H9 (cell line): ENCODE measurements at regions not wholly inside any gene's neighbourhood (a gene's known extent, or its start where the extent isn't known, plus 50 kb on each side); places are given as distances from the start of the nearest gene placed in this dataset.
A peak's percentile ranks its signal among the peaks of the same experiment; 100 is the strongest.
"Not testable (repeated sequence)": the region's sequence is repeated elsewhere in the genome, so short reads cannot be mapped to it uniquely, and the experiment has no call there.

Source experiments
- DNase-seq: peaks from one replicate; pipeline ENCODE4 v3.0.0-alpha.2; 2017
- H2AFZ ChIP-seq: one replicate; pipeline ENCODE4 v1.6.1; 2013; ENCODE audit warnings: mild to moderate bottlenecking, low read length, control low read depth, moderate library complexity
- H2AK5ac ChIP-seq: 2 replicates; pipeline ENCODE4 v1.6.1; 2013; ENCODE audit warnings: low read length, control low read depth, mixed read lengths; ENCODE audit not compliant: insufficient read length
- H2BK120ac ChIP-seq: one replicate; pipeline ENCODE4 v1.6.1; 2013; ENCODE audit warnings: low read depth, mild to moderate bottlenecking, low read length, control low read depth, inconsistent platforms; ENCODE audit not compliant: poor library complexity, severe bottlenecking
- H2BK12ac ChIP-seq: 2 replicates; pipeline ENCODE4 v1.6.1; 2013; ENCODE audit warnings: low read length, control low read depth, mixed read lengths, low read depth; ENCODE audit not compliant: insufficient read length
- H2BK15ac ChIP-seq: 2 replicates; pipeline ENCODE4 v1.6.1; 2013; ENCODE audit warnings: low read depth, low read length, control low read depth
- H2BK20ac ChIP-seq: one replicate; pipeline ENCODE4 v1.6.1; 2013; ENCODE audit warnings: low read depth, mild to moderate bottlenecking, low read length, control low read depth, inconsistent platforms; ENCODE audit not compliant: poor library complexity, severe bottlenecking
- H2BK5ac ChIP-seq: 2 replicates; pipeline ENCODE4 v1.6.1; 2013; ENCODE audit warnings: low read length, control low read depth, mixed read lengths; ENCODE audit not compliant: insufficient read length
- H3K14ac ChIP-seq: 2 replicates; pipeline ENCODE4 v1.6.1; 2013; ENCODE audit warnings: low read length, control low read depth; ENCODE audit not compliant: insufficient read depth
- H3K18ac ChIP-seq: 2 replicates; pipeline ENCODE4 v1.6.1; 2013; ENCODE audit warnings: low read depth, mild to moderate bottlenecking, mixed read lengths, low read length, control low read depth; ENCODE audit not compliant: insufficient read length
- H3K23ac ChIP-seq: 2 replicates; pipeline ENCODE4 v1.6.1; 2013; ENCODE audit warnings: low read length, control low read depth, mixed read lengths, low read depth; ENCODE audit not compliant: insufficient read length
- H3K23me2 ChIP-seq: 2 replicates; pipeline ENCODE4 v1.6.1; 2013; ENCODE audit warnings: low read depth, mild to moderate bottlenecking, mixed read lengths, low read length, control low read depth; ENCODE audit not compliant: insufficient read length, poor library complexity, severe bottlenecking
- H3K27ac ChIP-seq: 2 replicates; pipeline ENCODE4 v1.5.1; 2013; ENCODE audit warnings: low read length, control low read depth, mixed read lengths, low read depth; ENCODE audit not compliant: insufficient read length
- H3K27me3 ChIP-seq: 2 replicates; pipeline ENCODE4 v1.6.1; 2013; ENCODE audit warnings: low read length, control low read depth, inconsistent platforms; ENCODE audit not compliant: insufficient read depth
- H3K4ac ChIP-seq: 2 replicates; pipeline ENCODE4 v1.6.1; 2013; ENCODE audit warnings: low read depth, mild to moderate bottlenecking, control low read depth, inconsistent platforms, low read length, moderate library complexity
- H3K4me1 ChIP-seq: 2 replicates; pipeline ENCODE4 v1.6.1; 2013; ENCODE audit warnings: low read length, control low read depth, inconsistent platforms; ENCODE audit not compliant: insufficient read depth
- H3K4me2 ChIP-seq: 2 replicates; pipeline ENCODE4 v1.6.1; 2013; ENCODE audit warnings: low read length, control low read depth, mixed read lengths; ENCODE audit not compliant: insufficient read length, insufficient read depth
- H3K56ac ChIP-seq: 2 replicates; pipeline ENCODE4 v1.6.1; 2013; ENCODE audit warnings: low read depth, mild to moderate bottlenecking, mixed read lengths, low read length, control low read depth; ENCODE audit not compliant: insufficient read length
- H3K79me1 ChIP-seq: 2 replicates; pipeline ENCODE4 v1.6.1; 2013; ENCODE audit warnings: low read depth, mild to moderate bottlenecking, moderate library complexity, low read length, control low read depth, inconsistent platforms; ENCODE audit not compliant: insufficient read depth, poor library complexity, severe bottlenecking
- H3K79me2 ChIP-seq: 2 replicates; pipeline ENCODE4 v1.6.1; 2013; ENCODE audit warnings: low read length, control low read depth, inconsistent platforms; ENCODE audit not compliant: insufficient read depth
- H3K9ac ChIP-seq: 2 replicates; pipeline ENCODE4 v1.6.1; 2013; ENCODE audit warnings: low read length, control low read depth, mixed read lengths; ENCODE audit not compliant: insufficient read length; ENCODE audit errors: extremely low read depth
- H3K9me3 ChIP-seq: one replicate; pipeline ENCODE4 v1.6.1; 2013; ENCODE audit warnings: low read depth, low read length, inconsistent platforms; ENCODE audit not compliant: control insufficient read depth
- H3T11ph ChIP-seq: one replicate; pipeline ENCODE4 v1.6.1; 2013; ENCODE audit warnings: mild to moderate bottlenecking, low read length, control low read depth, inconsistent platforms
- H4K20me1 ChIP-seq: one replicate; pipeline ENCODE4 v1.6.1; 2013; ENCODE audit not compliant: control insufficient read depth, insufficient read length, insufficient read depth
- H4K5ac ChIP-seq: 2 replicates; pipeline ENCODE4 v1.6.1; 2013; ENCODE audit warnings: low read depth, mild to moderate bottlenecking, mixed read lengths, low read length, control low read depth; ENCODE audit not compliant: insufficient read length
- H4K8ac ChIP-seq: replicated peaks from 2 replicates; pipeline ENCODE4 v1.6.1; 2013; ENCODE audit warnings: low read length, control low read depth, mixed read lengths, low read depth; ENCODE audit not compliant: insufficient read length
- H4K91ac ChIP-seq: 2 replicates; pipeline ENCODE4 v1.6.1; 2013; ENCODE audit warnings: low read depth, mild to moderate bottlenecking, moderate library complexity, mixed read lengths, low read length, control low read depth; ENCODE audit not compliant: insufficient read length
- H3K27ac Mint-ChIP-seq, 3 experiments: 2 replicates in 2 of 3; 3 replicates in 1 of 3; pipeline ENCODE4 v1.8.0; 2020 to 2021; ENCODE audit warnings: mixed read lengths in 3 of 3, mild to moderate bottlenecking in 1 of 3, moderate library complexity in 1 of 3
- H3K27me3 Mint-ChIP-seq: 2 replicates; pipeline ENCODE4 v1.8.0; 2021; ENCODE audit warnings: low read depth, mild to moderate bottlenecking, moderate library complexity, mixed read lengths
- H3K36me3 Mint-ChIP-seq, 3 experiments: 2 replicates in 2 of 3; 3 replicates in 1 of 3; pipeline ENCODE4 v1.8.0; 2020 to 2021; ENCODE audit warnings: low read depth in 3 of 3, mixed read lengths in 3 of 3; ENCODE audit not compliant: insufficient read depth in 1 of 3
- H3K4me1 Mint-ChIP-seq, 2 experiments: 2 replicates each; pipeline ENCODE4 v1.8.0; 2020; ENCODE audit warnings: mixed read lengths in 2 of 2
- H3K4me3 Mint-ChIP-seq, 2 experiments: 2 replicates in 1 of 2; 3 replicates in 1 of 2; pipeline ENCODE4 v1.8.0; 2020 to 2021; ENCODE audit warnings: mild to moderate bottlenecking in 2 of 2, mixed read lengths in 2 of 2, moderate library complexity in 1 of 2
- H3K9me3 Mint-ChIP-seq, 2 experiments: 2 replicates in 1 of 2; 3 replicates in 1 of 2; pipeline ENCODE4 v1.8.0; 2020; ENCODE audit warnings: mild to moderate bottlenecking in 2 of 2, mixed read lengths in 2 of 2, moderate library complexity in 1 of 2
- CTCF ChIP-seq: fragments of 200-600 bp; sonication (generic); conservative IDR thresholded peaks from 3 replicates; pipeline ENCODE4 v1.8.0; 2021; ENCODE audit warnings: antibody characterized with exemption, mild to moderate bottlenecking
- WGBS: extraction: QIAGEN DNeasy Blood & Tissue Kit; methylation state at CpG from one replicate; pipeline ENCODE4 v1.1.7; 2013; ENCODE audit warnings: missing lambda C conversion rate, low lambda C conversion rate, mixed read lengths; ENCODE audit not compliant: insufficient read length; ENCODE audit errors: extremely low coverage; 5-methylcytosine and 5-hydroxymethylcytosine counted together

- H3K27ac Mint-ChIP-seq = no peak overlapping the region
- Histone ChIP-seq H4K8ac (no peak overlapping the region), H2BK15ac (no peak overlapping the region), H3K18ac (no peak overlapping the region), H3K9ac (no peak overlapping the region), H3T11ph (no peak overlapping the region), H2AK5ac (no peak overlapping the region), H3K14ac (no peak overlapping the region), H3K79me2 (no peaks in the 10 kb centered on the region), H3K4me1 (no peaks in the 10 kb centered on the region), H3K4me2 (no peak overlapping the region), H3K23ac (no peak overlapping the region), H3K27ac (no peak overlapping the region), H4K91ac (no peak overlapping the region), H3K23me2 (no peaks in the 10 kb centered on the region), H2AFZ (no peak overlapping the region), H4K5ac (no peak overlapping the region), H4K20me1 (no peaks in the 10 kb centered on the region), H2BK5ac (no peak overlapping the region), H3K27me3 (no peaks in the 10 kb centered on the region), H2BK12ac (no peak overlapping the region), H2BK120ac (no peak overlapping the region), H3K4ac (no peak overlapping the region), H2BK20ac (no peak overlapping the region), H3K9me3 (peaks cover 13% of the 10 kb centered on the region), H3K79me1 (no peaks in the 10 kb centered on the region), H3K56ac (no peak overlapping the region)
- H3K27me3 Mint-ChIP-seq = peaks cover 2% of the 10 kb centered on the region; the same call in 1 of the 2 replicates
- DNase-seq = no peak
- H3K9me3 Mint-ChIP-seq = peaks cover 15 to 16% of the 10 kb centered on the region in 2 experiments
- peaks cover 4 to 5% of the 10 kb centered on the region in 2 experiments; a peak in 3 of 4 replicates for H3K4me1 Mint-ChIP-seq
- WGBS = no CpG with 5 or more reads among the region's 8 CpGs
- no peak overlapping the region for H3K4me3 Mint-ChIP-seq
- no peak for TF ChIP-seq CTCF
- peaks cover 3 to 9% (median 5%) of the 10 kb centered on the region in 3 experiments; a peak in 6 of 7 replicates for H3K36me3 Mint-ChIP-seq
Observed at GRCh38 chr12:84033162-84033561, 879.4 kb downstream of the SLC6A15 start.

GRCh38 chr12:84018556-84019179 is 893.9 kb downstream of the SLC6A15 start:
- not testable (repeated sequence) for H3K36me3 Mint-ChIP-seq
- DNase-seq = peak; percentile 43

More at GRCh38 chr12:84018556-84019179, 893.9 kb downstream of the SLC6A15 start:
- no CpG with 5 or more reads among the region's 6 CpGs for WGBS
- H4K5ac ChIP-seq, H3K23ac ChIP-seq, H3K79me2 ChIP-seq, H3K4me3 Mint-ChIP-seq, H2AFZ ChIP-seq, H3K23me2 ChIP-seq, H3K27ac ChIP-seq, H3K4me1 Mint-ChIP-seq, H3K27ac Mint-ChIP-seq, H4K20me1 ChIP-seq, H2BK20ac ChIP-seq, H3K14ac ChIP-seq, H2BK12ac ChIP-seq, H2BK120ac ChIP-seq, H3T11ph ChIP-seq, H2AK5ac ChIP-seq, H3K27me3 Mint-ChIP-seq, H4K91ac ChIP-seq, H4K8ac ChIP-seq, H3K9ac ChIP-seq, H3K56ac ChIP-seq, H3K18ac ChIP-seq, H2BK5ac ChIP-seq, H3K27me3 ChIP-seq, H3K4me2 ChIP-seq, H3K79me1 ChIP-seq, H2BK15ac ChIP-seq, H3K4me1 ChIP-seq, H3K9me3 ChIP-seq, H3K4ac ChIP-seq: not testable (repeated sequence)
- peaks cover 13 to 21% of the 10 kb centered on the region in 2 experiments; a peak in 4 of 5 replicates for H3K9me3 Mint-ChIP-seq
